H1 (cell line): ENCODE measurements at regions not wholly inside any gene's neighbourhood (a gene's known extent, or its start where the extent isn't known, plus 50 kb on each side); places are given as distances from the start of the nearest gene placed in this dataset.

Experiments used
- SRF ChIP-seq: IDR thresholded peaks from 2 replicates; pipeline ENCODE4 v1.6.1; 2011; ENCODE audit warnings: mild to moderate bottlenecking, low read depth, low read length, moderate library complexity

DNA sequence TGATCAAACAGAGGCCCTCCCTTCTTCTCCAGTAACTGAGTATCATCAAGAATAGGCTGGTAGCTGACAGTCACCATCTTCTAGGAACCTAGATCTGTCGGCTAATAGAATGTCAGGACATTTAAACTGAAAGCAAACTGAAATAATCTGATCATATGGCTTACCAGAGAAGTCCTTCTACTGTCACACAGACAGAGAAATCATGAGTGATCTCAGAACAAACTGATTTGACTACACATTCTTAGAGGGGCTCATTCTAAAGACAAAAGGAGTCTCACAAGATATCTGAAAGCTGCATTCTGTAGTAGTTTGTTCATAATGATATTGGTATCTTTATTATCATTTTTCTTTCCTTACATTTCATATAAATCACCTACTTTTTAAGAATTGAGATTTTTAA is 130.9 kb upstream of the ADCY1 start (continued):
- no peak for TF ChIP-seq SRF
